Stimulated activated naive CD8-positive, alpha-beta T cell treated with anti-CD3 and anti-CD28 coated beads, Interleukin-15, Interleukin-2, amounts not matched to agents 100 ng/mL and 50 ng/mL, for 24 hours (primary cell): ENCODE measurements at regions not wholly inside any gene's neighbourhood (a gene's known extent, or its start where the extent isn't known, plus 50 kb on each side); places are given as distances from the start of the nearest gene placed in this dataset.
"Not testable (repeated sequence)": the region's sequence is repeated elsewhere in the genome, so short reads cannot be mapped to it uniquely, and the experiment has no call there.

Experiments
- H3K27ac Mint-ChIP-seq: one replicate; pipeline ENCODE4 v1.8.0; 2021; ENCODE audit warnings: mild to moderate bottlenecking, mixed read lengths
- H3K27me3 Mint-ChIP-seq: one replicate; pipeline ENCODE4 v1.8.0; 2021; ENCODE audit warnings: mixed read lengths
- H3K36me3 Mint-ChIP-seq: one replicate; pipeline ENCODE4 v1.8.0; 2021; ENCODE audit warnings: low read depth, mixed read lengths
- H3K4me1 Mint-ChIP-seq: one replicate; pipeline ENCODE4 v1.8.0; 2021; ENCODE audit warnings: low read depth, mixed read lengths
- H3K4me3 Mint-ChIP-seq: one replicate; pipeline ENCODE4 v1.8.0; 2021; ENCODE audit warnings: mild to moderate bottlenecking, mixed read lengths
- H3K9me3 Mint-ChIP-seq: one replicate; pipeline ENCODE4 v1.8.0; 2021; ENCODE audit warnings: mixed read lengths

- H3K36me3 Mint-ChIP-seq, H3K27me3 Mint-ChIP-seq, H3K9me3 Mint-ChIP-seq, H3K4me3 Mint-ChIP-seq, H3K27ac Mint-ChIP-seq: not testable (repeated sequence)
- peaks cover 12% of the 10 kb centered on the region for H3K4me1 Mint-ChIP-seq
Measured at GRCh38 chr7:6992133-6992532, 166.1 kb upstream of the CCZ1B start.

- Mint-ChIP-seq H3K4me1 (peaks cover 12% of the 10 kb centered on the region), H3K27me3 (peaks cover 13% of the 10 kb centered on the region)
- H3K27ac Mint-ChIP-seq, H3K36me3 Mint-ChIP-seq, H3K4me3 Mint-ChIP-seq, H3K9me3 Mint-ChIP-seq: not testable (repeated sequence)
Measured at GRCh38 chr7:6995026-6995425, 169.0 kb upstream of the CCZ1B start.

GRCh38 chr7:6995493-6996289, 169.6 kb upstream of the CCZ1B start:
- not testable (repeated sequence) for H3K36me3 Mint-ChIP-seq, H3K9me3 Mint-ChIP-seq, H3K27ac Mint-ChIP-seq, H3K4me3 Mint-ChIP-seq, H3K4me1 Mint-ChIP-seq
- peaks cover 15% of the 10 kb centered on the region for H3K27me3 Mint-ChIP-seq

- H3K4me3 Mint-ChIP-seq, H3K4me1 Mint-ChIP-seq, H3K9me3 Mint-ChIP-seq, H3K36me3 Mint-ChIP-seq, H3K27ac Mint-ChIP-seq: not testable (repeated sequence)
- peaks cover 19% of the 10 kb centered on the region for H3K27me3 Mint-ChIP-seq
Measured at GRCh38 chr7:6999067-6999666, 173.1 kb upstream of the CCZ1B start.

GRCh38 chr7:7002418-7003062, 176.5 kb upstream of the CCZ1B start:
- no peak overlapping the region for H3K4me3 Mint-ChIP-seq
- H3K9me3 Mint-ChIP-seq = peaks cover 7% of the 10 kb centered on the region
- peaks cover 19% of the 10 kb centered on the region for H3K27me3 Mint-ChIP-seq

GRCh38 chr7:7005303-7005702, 177.0 kb upstream of the C1GALT1 start:
- peaks cover under 1% of the 10 kb centered on the region for H3K9me3 Mint-ChIP-seq
- no peaks in the 10 kb centered on the region for H3K36me3 Mint-ChIP-seq
- H3K27ac Mint-ChIP-seq = no peak overlapping the region
- H3K27me3 Mint-ChIP-seq = peaks cover 19% of the 10 kb centered on the region
- no peaks in the 10 kb centered on the region for H3K4me1 Mint-ChIP-seq
- H3K4me3 Mint-ChIP-seq = no peak overlapping the region

More at GRCh38 chr7:7002418-7003062, 176.5 kb upstream of the CCZ1B start:
- no peaks in the 10 kb centered on the region for H3K36me3 Mint-ChIP-seq
- H3K27ac Mint-ChIP-seq = no peak overlapping the region
- no peaks in the 10 kb centered on the region for H3K4me1 Mint-ChIP-seq

GRCh38 chr7:7005949-7006348, 176.4 kb upstream of the C1GALT1 start:
- H3K36me3 Mint-ChIP-seq, H3K4me1 Mint-ChIP-seq, H3K4me3 Mint-ChIP-seq, H3K27ac Mint-ChIP-seq, H3K9me3 Mint-ChIP-seq: not testable (repeated sequence)
- H3K27me3 Mint-ChIP-seq = peaks cover 16% of the 10 kb centered on the region

- not testable (repeated sequence) for H3K36me3 Mint-ChIP-seq
Measured at GRCh38 chr7:7011241-7011640, 171.1 kb upstream of the C1GALT1 start.

GRCh38 chr7:7011751-7012150, 170.6 kb upstream of the C1GALT1 start:
- not testable (repeated sequence) for H3K36me3 Mint-ChIP-seq

More at GRCh38 chr7:7011241-7011640, 171.1 kb upstream of the C1GALT1 start:
- H3K27me3 Mint-ChIP-seq = peaks cover 19% of the 10 kb centered on the region
- H3K27ac Mint-ChIP-seq, H3K9me3 Mint-ChIP-seq, H3K4me1 Mint-ChIP-seq, H3K4me3 Mint-ChIP-seq: not testable (repeated sequence)

GRCh38 chr7:7014827-7015595, 167.3 kb upstream of the C1GALT1 start:
- Mint-ChIP-seq H3K4me3 (no peak overlapping the region), H3K27me3 (peaks cover 14% of the 10 kb centered on the region), H3K9me3 (peaks cover 4% of the 10 kb centered on the region), H3K4me1 (no peaks in the 10 kb centered on the region), H3K27ac (no peak overlapping the region), H3K36me3 (no peaks in the 10 kb centered on the region)

More at GRCh38 chr7:7011751-7012150, 170.6 kb upstream of the C1GALT1 start:
- not testable (repeated sequence) for H3K27ac Mint-ChIP-seq, H3K4me1 Mint-ChIP-seq, H3K4me3 Mint-ChIP-seq, H3K9me3 Mint-ChIP-seq
- H3K27me3 Mint-ChIP-seq = peaks cover 19% of the 10 kb centered on the region

- no peak overlapping the region for H3K27ac Mint-ChIP-seq
- H3K36me3 Mint-ChIP-seq = no peaks in the 10 kb centered on the region
- H3K27me3 Mint-ChIP-seq = peaks cover 10% of the 10 kb centered on the region
- H3K4me3 Mint-ChIP-seq = no peak overlapping the region
- H3K9me3 Mint-ChIP-seq = no peaks in the 10 kb centered on the region
- H3K4me1 Mint-ChIP-seq = no peaks in the 10 kb centered on the region
Measured at GRCh38 chr7:7017707-7018280, 164.6 kb upstream of the C1GALT1 start.

GRCh38 chr7:7018290-7018689, 164.1 kb upstream of the C1GALT1 start:
- Mint-ChIP-seq H3K9me3 (no peaks in the 10 kb centered on the region), H3K4me3 (no peak overlapping the region), H3K36me3 (no peaks in the 10 kb centered on the region), H3K27ac (no peak overlapping the region), H3K4me1 (no peaks in the 10 kb centered on the region), H3K27me3 (peaks cover 10% of the 10 kb centered on the region)

GRCh38 chr7:7032221-7032620, 150.1 kb upstream of the C1GALT1 start:
- H3K9me3 Mint-ChIP-seq = no peaks in the 10 kb centered on the region
- peaks cover 31% of the 10 kb centered on the region for H3K27me3 Mint-ChIP-seq
- no peaks in the 10 kb centered on the region for H3K36me3 Mint-ChIP-seq
- no peaks in the 10 kb centered on the region for H3K4me1 Mint-ChIP-seq
- H3K27ac Mint-ChIP-seq = no peak overlapping the region
- no peak overlapping the region for H3K4me3 Mint-ChIP-seq

GRCh38 chr7:7035851-7036250, 146.5 kb upstream of the C1GALT1 start:
- H3K4me3 Mint-ChIP-seq = no peak overlapping the region
- H3K36me3 Mint-ChIP-seq = no peaks in the 10 kb centered on the region
- no peak overlapping the region for H3K27ac Mint-ChIP-seq
- peaks cover 19% of the 10 kb centered on the region for H3K27me3 Mint-ChIP-seq
- no peaks in the 10 kb centered on the region for H3K9me3 Mint-ChIP-seq
- no peaks in the 10 kb centered on the region for H3K4me1 Mint-ChIP-seq
